CD4-positive, alpha-beta T cell (primary cell): ENCODE measurements at regions not wholly inside any gene's neighbourhood (a gene's known extent, or its start where the extent isn't known, plus 50 kb on each side); places are given as distances from the start of the nearest gene placed in this dataset.
"Not testable (repeated sequence)": the region's sequence is repeated elsewhere in the genome, so short reads cannot be mapped to it uniquely, and the experiment has no call there.

Source experiments
- ATAC-seq: fragments of 200-7000 bp; cut with Tn5 transposase; one replicate; pipeline ENCODE4 v1.10.0; 2022; ENCODE audit warnings: mild to moderate bottlenecking; ENCODE audit not compliant: poor library complexity
- CTCF ChIA-PET: fragments of 350-600 bp; sonication (Branson Sonifier 250); formaldehyde crosslinking; loops from one replicate; lab custom pipeline; 2021; ENCODE audit warnings: antibody characterized with exemption, inconsistent platforms; lab: Charles Lee
- POLR2A ChIA-PET: fragments of 350-600 bp; sonication (Branson Sonifier 250); formaldehyde crosslinking; loops from one replicate; lab custom pipeline; 2021; ENCODE audit warnings: antibody characterized with exemption, inconsistent platforms; lab: Charles Lee
- DNase-seq, 14 experiments: peaks; one replicate each; pipeline ENCODE4 v3.0.0-alpha.2; 2013 to 2020; ENCODE audit warnings: mixed read lengths in 2 of 14
- H3K27ac ChIP-seq, 2 donors: one replicate each; pipeline versions ENCODE4 v1.5.1 to v1.7.0; 2013; ENCODE audit warnings: low read length in 2 of 2, low read depth in 1 of 2, mild to moderate bottlenecking in 1 of 2
- H3K27me3 ChIP-seq, 2 experiments: 1 replicate in 1 of 2; 2 replicates in 1 of 2; pipeline versions ENCODE4 v1.6.1 to v1.7.0; 2013; ENCODE audit warnings: low read length in 2 of 2, control low read depth in 1 of 2, mild to moderate bottlenecking in 1 of 2, moderate library complexity in 1 of 2; ENCODE audit not compliant: insufficient read depth in 2 of 2, control insufficient read depth in 1 of 2
- H3K36me3 ChIP-seq: one replicate; pipeline ENCODE4 v1.6.1; 2013; ENCODE audit warnings: low read length, control low read depth; ENCODE audit not compliant: insufficient read depth
- H3K4me1 ChIP-seq: one replicate; pipeline ENCODE4 v1.6.1; 2013; ENCODE audit warnings: low read length, control low read depth; ENCODE audit not compliant: insufficient read depth
- H3K4me3 ChIP-seq: one replicate; pipeline ENCODE4 v1.5.1; 2013; ENCODE audit warnings: mild to moderate bottlenecking, low read length, moderate library complexity
- H3K9me3 ChIP-seq, 2 experiments: 1 replicate in 1 of 2; 2 replicates in 1 of 2; pipeline versions ENCODE4 v1.6.1 to v1.7.0; 2013; ENCODE audit warnings: low read length in 2 of 2, mild to moderate bottlenecking in 2 of 2, control low read depth in 1 of 2, moderate library complexity in 1 of 2; ENCODE audit not compliant: control insufficient read depth in 1 of 2, insufficient read depth in 1 of 2
- H3K27ac Mint-ChIP-seq: one replicate; pipeline ENCODE4 v1.8.0; 2020; ENCODE audit warnings: mixed read lengths
- H3K27me3 Mint-ChIP-seq: one replicate; pipeline ENCODE4 v1.8.0; 2021; ENCODE audit warnings: mixed read lengths
- H3K36me3 Mint-ChIP-seq: one replicate; pipeline ENCODE4 v1.8.0; 2021; ENCODE audit warnings: low read depth, mixed read lengths
- H3K4me1 Mint-ChIP-seq: one replicate; pipeline ENCODE4 v1.8.0; 2021; ENCODE audit warnings: low read depth, mixed read lengths
- H3K4me3 Mint-ChIP-seq: one replicate; pipeline ENCODE4 v1.8.0; 2020; ENCODE audit warnings: mild to moderate bottlenecking, mixed read lengths
- H3K9me3 Mint-ChIP-seq: one replicate; pipeline ENCODE4 v1.8.0; 2020; ENCODE audit warnings: mixed read lengths
- intact Hi-C, 2 experiments: fragments of 100-400 bp; cut with DNase I in 1 of 2; cut with micrococcal nuclease in 1 of 2; formaldehyde crosslinking; loops; one replicate each; pipeline versions ENCODE4 v1.15.1 to v1.9.0; 2023 to 2025; cut with DNase I, micrococcal nuclease
- TF ChIP-seq, protein P1 (sequence below): fragments of 200-600 bp; IDR thresholded peaks from one replicate; pipeline ENCODE4 v1.8.0; 2022; ENCODE audit warnings: antibody characterized with exemption, mild to moderate bottlenecking

GRCh38 chr3:36647423-36647853, 116.9 kb downstream of the DCLK3 start:
- H3K4me1 ChIP-seq, result no peaks in the 10 kb centered on the region
- DNase-seq (no peak), ATAC-seq (no peak)
- H3K4me1 Mint-ChIP-seq, result no peaks in the 10 kb centered on the region
- H3K4me3 Mint-ChIP-seq, result no peak overlapping the region
- no peak overlapping the region for H3K4me3 ChIP-seq
- H3K27ac ChIP-seq, result no peak overlapping the region
- no peak overlapping the region for H3K27ac Mint-ChIP-seq
- ChIA-PET POLR2A (no interaction called here), CTCF (interaction anchor here (1.0 kb wide), 1 partner anchor 18 kb away, joined by 3 read pairs; no protein-coding TSS in a partner anchor)
- no peaks in the 10 kb centered on the region for H3K9me3 ChIP-seq
- intact Hi-C loops, result no loop called here
- H3K9me3 Mint-ChIP-seq, result no peaks in the 10 kb centered on the region
- H3K36me3 Mint-ChIP-seq, result no peaks in the 10 kb centered on the region
- H3K27me3 Mint-ChIP-seq, result peaks cover 34% of the 10 kb centered on the region
- no peaks in the 10 kb centered on the region for H3K36me3 ChIP-seq
- H3K27me3 ChIP-seq, result peaks cover 0 to 9% of the 10 kb centered on the region in 2 experiments
- TF ChIP-seq, protein P1, sequence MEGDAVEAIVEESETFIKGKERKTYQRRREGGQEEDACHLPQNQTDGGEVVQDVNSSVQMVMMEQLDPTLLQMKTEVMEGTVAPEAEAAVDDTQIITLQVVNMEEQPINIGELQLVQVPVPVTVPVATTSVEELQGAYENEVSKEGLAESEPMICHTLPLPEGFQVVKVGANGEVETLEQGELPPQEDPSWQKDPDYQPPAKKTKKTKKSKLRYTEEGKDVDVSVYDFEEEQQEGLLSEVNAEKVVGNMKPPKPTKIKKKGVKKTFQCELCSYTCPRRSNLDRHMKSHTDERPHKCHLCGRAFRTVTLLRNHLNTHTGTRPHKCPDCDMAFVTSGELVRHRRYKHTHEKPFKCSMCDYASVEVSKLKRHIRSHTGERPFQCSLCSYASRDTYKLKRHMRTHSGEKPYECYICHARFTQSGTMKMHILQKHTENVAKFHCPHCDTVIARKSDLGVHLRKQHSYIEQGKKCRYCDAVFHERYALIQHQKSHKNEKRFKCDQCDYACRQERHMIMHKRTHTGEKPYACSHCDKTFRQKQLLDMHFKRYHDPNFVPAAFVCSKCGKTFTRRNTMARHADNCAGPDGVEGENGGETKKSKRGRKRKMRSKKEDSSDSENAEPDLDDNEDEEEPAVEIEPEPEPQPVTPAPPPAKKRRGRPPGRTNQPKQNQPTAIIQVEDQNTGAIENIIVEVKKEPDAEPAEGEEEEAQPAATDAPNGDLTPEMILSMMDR, result no peak

DNA sequence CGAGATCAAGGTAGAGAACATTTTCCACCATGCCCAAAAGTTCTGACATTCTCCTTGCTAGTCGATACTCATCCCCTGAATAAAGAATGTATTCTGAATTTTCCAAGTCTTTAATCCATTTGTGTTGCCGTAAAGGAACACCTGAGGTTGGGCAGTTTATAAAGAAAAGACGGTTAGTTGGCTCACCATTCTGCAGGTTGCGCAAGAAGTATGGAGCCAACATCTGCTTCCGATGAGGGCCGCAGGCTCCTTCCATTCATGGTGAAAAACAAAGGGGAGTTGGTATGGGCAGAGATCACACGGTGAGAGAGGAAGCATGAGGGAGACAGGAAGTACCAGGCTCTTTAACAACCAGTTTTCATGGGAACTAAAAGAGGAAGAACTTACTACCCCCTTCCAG, 121.2 kb downstream of the DCLK3 start:
- CTCF ChIA-PET, result no interaction called here
- no peak overlapping the region for H3K27ac ChIP-seq

GRCh38 chr3:36635731-36636130, 128.6 kb downstream of the DCLK3 start:
- Histone ChIP-seq H3K4me1 (no peaks in the 10 kb centered on the region), H3K9me3 (no peaks in the 10 kb centered on the region), H3K4me3 (no peak overlapping the region), H3K27me3 (peaks cover 0 to 6% of the 10 kb centered on the region in 2 experiments), H3K27ac (no peak overlapping the region), H3K36me3 (no peaks in the 10 kb centered on the region)
- no peaks in the 10 kb centered on the region for H3K4me1 Mint-ChIP-seq
- H3K27ac Mint-ChIP-seq, result no peak overlapping the region
- POLR2A ChIA-PET, result no interaction called here
- intact Hi-C loops, result no loop called here
- peaks cover 5% of the 10 kb centered on the region for H3K27me3 Mint-ChIP-seq
- H3K4me3 Mint-ChIP-seq, result no peak overlapping the region
- CTCF ChIA-PET, result no interaction called here
- no peak for ATAC-seq
- H3K9me3 Mint-ChIP-seq, result no peaks in the 10 kb centered on the region
- no peak for DNase-seq
- TF ChIP-seq, protein P1, result no peak
- H3K36me3 Mint-ChIP-seq, result no peaks in the 10 kb centered on the region

More for the DNA sequence above, 121.2 kb downstream of the DCLK3 start:
- Histone ChIP-seq H3K4me3 (no peak overlapping the region), H3K36me3 (no peaks in the 10 kb centered on the region), H3K27me3 (peaks cover 0 to 5% of the 10 kb centered on the region in 2 experiments), H3K4me1 (no peaks in the 10 kb centered on the region), H3K9me3 (no peaks in the 10 kb centered on the region)
- H3K27me3 Mint-ChIP-seq, result peaks cover 22% of the 10 kb centered on the region
- no peak overlapping the region for H3K4me3 Mint-ChIP-seq
- no peak for DNase-seq
- intact Hi-C loops, result no loop called here
- TF ChIP-seq, protein P1, result no peak
- H3K27ac Mint-ChIP-seq, result no peak overlapping the region
- H3K4me1 Mint-ChIP-seq, result no peaks in the 10 kb centered on the region
- ATAC-seq, result no peak
- no peaks in the 10 kb centered on the region for H3K9me3 Mint-ChIP-seq
- POLR2A ChIA-PET, result no interaction called here
- H3K36me3 Mint-ChIP-seq, result no peaks in the 10 kb centered on the region

DNA sequence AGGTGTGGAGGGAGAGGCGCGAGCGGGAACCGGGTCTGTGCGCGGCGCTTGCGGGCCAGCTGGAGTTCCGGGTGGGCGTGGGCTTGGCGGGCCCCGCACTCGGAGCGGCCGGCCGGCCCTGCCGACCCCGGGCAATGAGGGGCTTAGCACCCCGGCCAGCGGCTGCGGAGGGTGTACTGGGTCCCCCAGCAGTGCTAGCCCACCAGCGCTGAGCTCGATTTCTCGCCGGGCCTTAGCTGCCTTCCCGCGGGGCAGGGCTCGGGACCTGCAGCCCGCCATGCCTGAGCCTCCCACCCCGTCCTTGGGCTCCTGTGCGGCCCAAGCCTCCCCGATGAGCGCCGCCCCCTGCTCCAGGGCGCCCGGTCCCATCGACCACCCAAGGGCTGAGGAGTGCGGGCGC, 130.5 kb downstream of the DCLK3 start:
- H3K27me3 ChIP-seq, H3K9me3 ChIP-seq, H3K4me3 Mint-ChIP-seq, H3K9me3 Mint-ChIP-seq, H3K4me3 ChIP-seq, CTCF ChIA-PET, H3K36me3 Mint-ChIP-seq, H3K27me3 Mint-ChIP-seq, ATAC-seq, H3K4me1 ChIP-seq, intact Hi-C loops, H3K4me1 Mint-ChIP-seq, H3K36me3 ChIP-seq, DNase-seq, H3K27ac ChIP-seq, POLR2A ChIA-PET, H3K27ac Mint-ChIP-seq: not testable (repeated sequence)
